Retinal pigment epithelial cell (primary cell): ENCODE measurements at regions not wholly inside any gene's neighbourhood (a gene's known extent, or its start where the extent isn't known, plus 50 kb on each side); places are given as distances from the start of the nearest gene placed in this dataset.
"Not testable (repeated sequence)": the region's sequence is repeated elsewhere in the genome, so short reads cannot be mapped to it uniquely, and the experiment has no call there.

ENCODE experiments used
- DNase-seq: peaks from one replicate; pipeline ENCODE4 v3.0.0-alpha.2; 2010; ENCODE audit warnings: low read depth
- H3K4me3 ChIP-seq: 2 replicates; pipeline ENCODE4 v1.5.1; 2011; ENCODE audit warnings: mild to moderate bottlenecking, low read length, control low read depth, moderate library complexity
- TF ChIP-seq, protein P1 (sequence below): conservative IDR thresholded peaks from 2 replicates; pipeline ENCODE4 v1.5.1; 2011; ENCODE audit warnings: low read depth, low read length, control low read depth, inconsistent platforms

DNA sequence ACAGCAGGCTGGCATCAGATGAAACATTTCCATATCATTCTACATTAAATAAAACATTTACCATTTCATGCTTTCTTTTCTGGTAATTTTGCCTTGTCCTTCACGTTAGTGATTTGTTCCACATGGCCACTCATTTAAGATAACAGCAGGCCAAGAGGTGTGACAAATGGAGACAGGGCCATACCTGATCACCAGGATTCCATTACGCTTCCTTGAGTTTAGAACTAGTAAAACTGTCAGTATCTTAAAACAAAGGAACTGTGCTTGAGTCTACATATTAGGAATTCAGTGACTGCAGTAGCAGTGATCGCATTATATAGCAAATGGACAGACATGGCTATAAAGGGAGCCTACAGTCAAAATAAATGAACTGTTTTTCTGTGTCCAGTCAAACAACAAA, 155.1 kb upstream of the FSHR start:
- TF ChIP-seq, protein P1, sequence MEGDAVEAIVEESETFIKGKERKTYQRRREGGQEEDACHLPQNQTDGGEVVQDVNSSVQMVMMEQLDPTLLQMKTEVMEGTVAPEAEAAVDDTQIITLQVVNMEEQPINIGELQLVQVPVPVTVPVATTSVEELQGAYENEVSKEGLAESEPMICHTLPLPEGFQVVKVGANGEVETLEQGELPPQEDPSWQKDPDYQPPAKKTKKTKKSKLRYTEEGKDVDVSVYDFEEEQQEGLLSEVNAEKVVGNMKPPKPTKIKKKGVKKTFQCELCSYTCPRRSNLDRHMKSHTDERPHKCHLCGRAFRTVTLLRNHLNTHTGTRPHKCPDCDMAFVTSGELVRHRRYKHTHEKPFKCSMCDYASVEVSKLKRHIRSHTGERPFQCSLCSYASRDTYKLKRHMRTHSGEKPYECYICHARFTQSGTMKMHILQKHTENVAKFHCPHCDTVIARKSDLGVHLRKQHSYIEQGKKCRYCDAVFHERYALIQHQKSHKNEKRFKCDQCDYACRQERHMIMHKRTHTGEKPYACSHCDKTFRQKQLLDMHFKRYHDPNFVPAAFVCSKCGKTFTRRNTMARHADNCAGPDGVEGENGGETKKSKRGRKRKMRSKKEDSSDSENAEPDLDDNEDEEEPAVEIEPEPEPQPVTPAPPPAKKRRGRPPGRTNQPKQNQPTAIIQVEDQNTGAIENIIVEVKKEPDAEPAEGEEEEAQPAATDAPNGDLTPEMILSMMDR = no peak
- H3K4me3 ChIP-seq = no peak overlapping the region
- no peak for DNase-seq

DNA sequence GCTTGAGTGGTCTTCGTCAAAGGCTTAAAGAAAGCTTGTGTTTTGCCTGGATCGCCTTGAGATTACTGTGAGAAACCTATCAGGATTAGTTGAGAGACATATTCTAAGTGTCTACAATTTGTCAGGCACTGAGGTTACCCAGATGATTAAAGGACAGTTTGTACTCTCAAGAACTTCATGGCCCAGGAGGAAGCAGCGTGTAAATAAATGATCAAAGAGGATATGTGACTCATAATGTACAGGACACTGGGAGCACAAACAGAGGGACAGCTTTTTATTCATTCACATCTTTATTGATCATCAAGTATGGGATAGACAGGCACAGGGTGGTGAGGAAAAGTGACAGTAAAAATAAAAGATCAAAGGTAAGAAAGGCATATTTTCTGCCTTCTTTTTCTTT, 152.6 kb upstream of the FSHR start:
- TF ChIP-seq, protein P1 = no peak

DNA sequence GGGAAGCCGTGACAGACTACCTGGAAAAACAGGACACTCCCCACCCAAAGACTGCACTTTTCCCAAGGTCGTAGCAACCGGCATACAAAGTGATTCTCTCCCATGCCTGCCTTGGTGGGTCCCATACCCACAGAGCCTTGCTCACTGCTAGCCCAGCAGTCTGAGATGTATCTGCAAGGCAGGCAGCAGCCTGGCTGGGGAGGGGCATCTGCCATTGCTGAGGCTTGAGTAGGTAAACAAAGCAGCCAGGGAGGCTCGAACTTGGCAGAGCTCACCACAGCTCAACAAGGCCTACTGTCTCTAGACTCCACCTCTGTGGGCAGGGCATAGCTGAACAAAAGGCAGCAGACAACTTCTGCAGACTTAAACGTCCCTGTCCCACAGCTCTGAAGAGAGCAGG, 144.4 kb upstream of the FSHR start:
- not testable (repeated sequence) for H3K4me3 ChIP-seq, DNase-seq

More for the DNA sequence above, 152.6 kb upstream of the FSHR start:
- no peak overlapping the region for H3K4me3 ChIP-seq
- no peak for DNase-seq

DNA sequence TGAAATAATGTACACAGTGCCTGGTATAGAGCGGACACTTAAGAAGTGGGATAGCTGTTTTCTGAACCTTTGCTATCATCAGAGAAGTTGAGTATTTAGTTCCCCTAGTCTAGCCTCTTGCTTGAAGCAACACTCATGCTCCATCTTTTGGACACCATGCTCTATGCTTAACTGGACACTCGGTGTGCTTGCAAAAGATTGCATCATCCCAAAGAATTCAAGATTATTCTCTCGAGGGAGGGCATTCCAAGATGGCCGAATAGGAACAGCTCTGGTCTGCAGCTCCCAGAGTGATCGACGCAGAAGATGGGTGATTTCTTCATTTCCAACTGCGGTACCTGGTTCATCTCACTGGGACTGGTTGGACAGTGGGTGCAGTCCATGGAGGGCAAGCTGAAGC, 143.9 kb upstream of the FSHR start:
- no peak overlapping the region for H3K4me3 ChIP-seq
- DNase-seq = no peak
- TF ChIP-seq, protein P1 = no peak

DNA sequence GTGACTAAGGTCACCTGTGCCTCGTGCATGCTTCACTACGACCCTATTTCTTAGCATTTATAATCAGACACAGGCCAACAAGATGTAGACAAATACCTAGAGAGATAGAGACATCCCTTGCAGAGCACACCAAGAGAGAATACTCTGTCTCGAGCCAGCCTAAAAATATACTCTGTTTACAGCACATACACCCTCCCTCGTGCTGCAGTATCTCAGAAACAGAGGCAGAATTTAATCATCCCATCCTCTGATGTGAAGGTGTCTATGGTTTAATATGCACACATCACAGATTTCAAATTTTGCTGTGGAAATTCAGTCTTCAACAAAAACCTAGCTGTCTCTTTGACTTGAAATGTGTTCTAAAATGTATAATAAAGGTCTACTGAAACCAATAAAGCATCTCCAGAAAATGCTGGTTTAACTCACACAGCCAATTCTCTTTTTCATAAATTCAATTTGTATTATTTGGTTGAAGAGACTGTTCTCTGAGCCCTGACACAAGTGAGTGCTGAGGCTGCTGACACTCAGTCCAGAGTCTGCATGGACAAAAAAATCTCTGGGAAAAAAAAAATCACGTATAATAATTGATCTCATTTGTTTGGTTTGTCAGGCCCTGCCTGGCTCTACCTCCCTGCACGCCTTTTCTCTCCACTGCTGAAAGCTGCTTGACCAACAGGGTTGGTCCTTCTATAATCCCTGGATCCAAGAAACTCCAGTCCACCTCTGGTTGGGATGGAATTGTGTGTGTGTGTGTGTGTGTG, 142.0 kb upstream of the FSHR start:
- H3K4me3 ChIP-seq = no peak overlapping the region
- no peak for DNase-seq
- TF ChIP-seq, protein P1 = no peak

DNA sequence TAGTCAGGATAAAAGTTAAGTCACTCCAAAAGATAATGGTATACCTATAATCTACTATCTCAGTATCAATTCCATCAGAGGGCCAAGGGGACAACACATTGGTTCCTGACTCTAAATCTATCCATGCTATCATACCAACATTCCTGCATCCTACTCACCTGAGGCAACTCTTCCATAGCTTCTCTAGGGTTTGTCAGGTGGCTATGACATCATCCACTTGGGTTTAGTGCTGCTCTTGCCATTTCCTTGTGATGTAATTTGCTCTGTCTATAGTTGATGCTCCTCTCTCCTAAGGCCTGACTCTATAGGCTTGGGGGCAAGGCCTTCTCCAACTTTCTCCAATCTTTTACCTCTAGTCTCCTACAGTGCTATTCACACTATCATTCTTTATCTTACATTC, 139.9 kb upstream of the FSHR start:
- H3K4me3 ChIP-seq = no peak overlapping the region
- no peak for DNase-seq
- TF ChIP-seq, protein P1 = no peak

DNA sequence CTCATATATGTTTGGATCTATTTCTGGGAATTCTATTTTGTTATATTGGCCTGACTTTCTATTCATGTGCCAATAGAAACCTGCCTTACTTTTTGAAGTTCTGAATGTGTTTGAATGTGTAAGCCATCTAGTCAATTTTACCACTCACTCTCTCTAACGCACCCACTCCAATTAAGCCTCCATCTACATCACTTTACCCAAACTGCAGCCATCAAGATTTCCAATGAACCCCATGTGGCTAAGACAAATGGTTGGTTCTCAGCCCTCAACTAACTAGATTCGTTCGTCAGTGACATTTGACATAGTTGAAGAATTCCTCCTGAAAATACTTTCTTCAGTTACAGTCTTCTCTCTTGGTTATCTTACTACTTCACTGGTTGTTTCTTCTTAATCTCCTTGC, 137.3 kb upstream of the FSHR start:
- H3K4me3 ChIP-seq = no peak overlapping the region
- no peak for DNase-seq
- TF ChIP-seq, protein P1 = no peak
